OCI-LY1 (cell line): ENCODE measurements at regions not wholly inside any gene's neighbourhood (a gene's known extent, or its start where the extent isn't known, plus 50 kb on each side); places are given as distances from the start of the nearest gene placed in this dataset.

ENCODE experiments used
- H2AFZ ChIP-seq: fragments of 200-600 bp; sonication (generic), shearing (Covaris generic); 2 replicates; pipeline ENCODE4 v1.6.0; 2014; ENCODE audit warnings: antibody characterized with exemption, mild to moderate bottlenecking, low read length
- H3F3A ChIP-seq: fragments of 200-600 bp; sonication (generic), shearing (Covaris generic); 2 replicates; pipeline ENCODE4 v1.6.0; 2014; ENCODE audit warnings: mild to moderate bottlenecking, antibody characterized with exemption, low read length, moderate library complexity; ENCODE audit not compliant: insufficient read depth
- H3K27ac ChIP-seq: fragments of 200-600 bp; sonication (generic); 2 replicates; pipeline ENCODE4 v1.5.1; 2014; ENCODE audit warnings: low read length, mixed run types, mild to moderate bottlenecking, low read depth; ENCODE audit not compliant: poor library complexity, severe bottlenecking
- H3K27me3 ChIP-seq: fragments of 200-600 bp; sonication (generic); 2 replicates; pipeline ENCODE4 v1.6.0; 2014; ENCODE audit warnings: antibody characterized with exemption, mild to moderate bottlenecking, low read length, moderate library complexity; ENCODE audit not compliant: insufficient read depth
- H3K36me3 ChIP-seq: fragments of 200-600 bp; sonication (generic); 2 replicates; pipeline ENCODE4 v1.6.1; 2014; ENCODE audit warnings: mild to moderate bottlenecking, antibody characterized with exemption, low read length, moderate library complexity, mixed read lengths; ENCODE audit not compliant: insufficient read depth
- H3K4me1 ChIP-seq: fragments of 200-600 bp; sonication (generic); 2 replicates; pipeline ENCODE4 v1.5.1; 2014; ENCODE audit warnings: mild to moderate bottlenecking, low read length, moderate library complexity; ENCODE audit not compliant: insufficient read depth, severe bottlenecking
- H3K4me2 ChIP-seq: fragments of 200-600 bp; sonication (generic), shearing (Covaris generic); 2 replicates; pipeline ENCODE4 v1.6.1; 2014; ENCODE audit warnings: low read length
- H3K4me3 ChIP-seq: fragments of 200-600 bp; sonication (generic); 2 replicates; pipeline ENCODE4 v1.5.1; 2014; ENCODE audit warnings: low read length, low read depth, mild to moderate bottlenecking, mixed read lengths; ENCODE audit not compliant: poor library complexity, severe bottlenecking
- H3K79me2 ChIP-seq: fragments of 200-600 bp; shearing (Covaris generic); 2 replicates; pipeline ENCODE4 v1.6.1; 2016; ENCODE audit warnings: mixed run types, low read length, mixed read lengths; ENCODE audit not compliant: insufficient read depth
- H3K9ac ChIP-seq: fragments of 200-600 bp; sonication (generic), shearing (Covaris generic); 2 replicates; pipeline ENCODE4 v1.6.1; 2014; ENCODE audit warnings: mild to moderate bottlenecking, low read length, mixed read lengths
- H3K9me2 ChIP-seq: fragments of 200-600 bp; sonication (generic), shearing (Covaris generic); 2 replicates; pipeline ENCODE4 v1.6.1; 2014; ENCODE audit warnings: low read depth, mild to moderate bottlenecking, low read length, mixed read lengths
- H3K9me3 ChIP-seq: fragments of 200-600 bp; shearing (Covaris generic); 2 replicates; pipeline ENCODE4 v1.6.1; 2014; ENCODE audit warnings: low read length, mixed read lengths
- H4K20me1 ChIP-seq: fragments of 200-600 bp; sonication (generic), shearing (Covaris generic); 2 replicates; pipeline ENCODE4 v1.6.0; 2016; ENCODE audit warnings: mild to moderate bottlenecking, low read length; ENCODE audit not compliant: insufficient read depth
- EZH2 ChIP-seq: fragments of 200-600 bp; sonication (generic), shearing (Covaris generic); IDR thresholded peaks from 2 replicates; pipeline ENCODE4 v1.8.0; 2017; ENCODE audit warnings: borderline replicate concordance, mixed run types, mild to moderate bottlenecking, antibody characterized with exemption, low read length, moderate library complexity, mixed read lengths
- TF ChIP-seq, protein P1 (sequence below): fragments of 200-600 bp; sonication (generic), shearing (Covaris generic); IDR thresholded peaks from 2 replicates; pipeline ENCODE4 v1.5.1; 2017; ENCODE audit warnings: mild to moderate bottlenecking, antibody characterized with exemption, low read length, moderate library complexity, mixed read lengths

DNA sequence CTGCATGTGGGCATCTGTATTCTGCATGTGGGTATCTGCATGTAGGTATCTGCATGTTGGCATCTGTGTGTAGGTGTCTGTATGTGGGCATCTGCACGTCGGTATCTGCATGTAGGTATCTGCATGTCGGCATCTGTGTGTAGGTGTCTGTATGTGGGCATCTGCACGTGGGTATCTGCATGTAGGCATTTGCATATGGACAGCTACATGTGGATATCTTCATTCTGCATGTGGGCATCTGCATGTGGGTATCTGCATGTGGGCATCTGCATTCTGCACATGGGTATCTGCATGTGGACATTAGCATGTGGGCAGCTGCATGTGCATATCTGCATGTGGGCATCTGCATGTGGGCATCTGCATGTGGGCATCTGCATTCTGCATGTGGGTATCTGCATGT is 537.4 kb downstream of the RNF144A start:
- Histone ChIP-seq H3K9me3 (no peaks in the 10 kb centered on the region), H3K4me3 (no peak overlapping the region), H3K9ac (no peak overlapping the region), H3K27ac (no peak overlapping the region), H3K27me3 (no peaks in the 10 kb centered on the region), H3K4me2 (no peak overlapping the region), H3K36me3 (no peaks in the 10 kb centered on the region), H3K4me1 (no peaks in the 10 kb centered on the region), H3K9me2 (no peaks in the 10 kb centered on the region), H3F3A (no peaks in the 10 kb centered on the region), H2AFZ (no peak overlapping the region), H3K79me2 (no peaks in the 10 kb centered on the region), H4K20me1 (no peaks in the 10 kb centered on the region)
- TF ChIP-seq, protein P1, sequence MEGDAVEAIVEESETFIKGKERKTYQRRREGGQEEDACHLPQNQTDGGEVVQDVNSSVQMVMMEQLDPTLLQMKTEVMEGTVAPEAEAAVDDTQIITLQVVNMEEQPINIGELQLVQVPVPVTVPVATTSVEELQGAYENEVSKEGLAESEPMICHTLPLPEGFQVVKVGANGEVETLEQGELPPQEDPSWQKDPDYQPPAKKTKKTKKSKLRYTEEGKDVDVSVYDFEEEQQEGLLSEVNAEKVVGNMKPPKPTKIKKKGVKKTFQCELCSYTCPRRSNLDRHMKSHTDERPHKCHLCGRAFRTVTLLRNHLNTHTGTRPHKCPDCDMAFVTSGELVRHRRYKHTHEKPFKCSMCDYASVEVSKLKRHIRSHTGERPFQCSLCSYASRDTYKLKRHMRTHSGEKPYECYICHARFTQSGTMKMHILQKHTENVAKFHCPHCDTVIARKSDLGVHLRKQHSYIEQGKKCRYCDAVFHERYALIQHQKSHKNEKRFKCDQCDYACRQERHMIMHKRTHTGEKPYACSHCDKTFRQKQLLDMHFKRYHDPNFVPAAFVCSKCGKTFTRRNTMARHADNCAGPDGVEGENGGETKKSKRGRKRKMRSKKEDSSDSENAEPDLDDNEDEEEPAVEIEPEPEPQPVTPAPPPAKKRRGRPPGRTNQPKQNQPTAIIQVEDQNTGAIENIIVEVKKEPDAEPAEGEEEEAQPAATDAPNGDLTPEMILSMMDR: no peak
- TF ChIP-seq EZH2: no peak

DNA sequence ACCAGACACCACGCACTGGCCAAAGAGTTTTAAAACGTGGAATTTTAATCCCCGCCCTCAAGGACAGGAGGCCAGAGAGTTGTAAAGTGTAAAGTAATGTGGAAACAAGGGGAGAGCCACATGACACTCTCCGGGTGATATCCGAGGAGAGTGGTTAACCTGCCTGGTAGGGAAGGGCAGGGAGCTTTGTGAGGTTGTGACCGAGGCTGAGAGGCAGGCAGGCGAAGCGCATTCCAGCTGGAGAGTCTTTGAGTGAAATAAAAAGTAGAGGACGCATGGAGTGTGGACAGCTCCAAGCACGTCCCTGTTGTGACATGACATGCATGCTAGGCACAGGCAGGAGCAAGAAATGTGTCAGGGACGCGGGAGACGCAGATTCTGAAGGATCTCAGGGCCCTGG is 539.5 kb downstream of the RNF144A start:
- no peak overlapping the region for H3K4me3 ChIP-seq
- no peaks in the 10 kb centered on the region for H3F3A ChIP-seq
- H3K27ac ChIP-seq: no peak overlapping the region
- H3K27me3 ChIP-seq: no peaks in the 10 kb centered on the region
- no peak overlapping the region for H3K9ac ChIP-seq
- no peaks in the 10 kb centered on the region for H3K36me3 ChIP-seq
- no peaks in the 10 kb centered on the region for H4K20me1 ChIP-seq
- no peak overlapping the region for H2AFZ ChIP-seq
- no peaks in the 10 kb centered on the region for H3K79me2 ChIP-seq
- no peaks in the 10 kb centered on the region for H3K9me2 ChIP-seq
- no peak for TF ChIP-seq EZH2
- TF ChIP-seq, protein P1: no peak
- H3K4me2 ChIP-seq: no peak overlapping the region
- no peaks in the 10 kb centered on the region for H3K9me3 ChIP-seq
- H3K4me1 ChIP-seq: no peaks in the 10 kb centered on the region

DNA sequence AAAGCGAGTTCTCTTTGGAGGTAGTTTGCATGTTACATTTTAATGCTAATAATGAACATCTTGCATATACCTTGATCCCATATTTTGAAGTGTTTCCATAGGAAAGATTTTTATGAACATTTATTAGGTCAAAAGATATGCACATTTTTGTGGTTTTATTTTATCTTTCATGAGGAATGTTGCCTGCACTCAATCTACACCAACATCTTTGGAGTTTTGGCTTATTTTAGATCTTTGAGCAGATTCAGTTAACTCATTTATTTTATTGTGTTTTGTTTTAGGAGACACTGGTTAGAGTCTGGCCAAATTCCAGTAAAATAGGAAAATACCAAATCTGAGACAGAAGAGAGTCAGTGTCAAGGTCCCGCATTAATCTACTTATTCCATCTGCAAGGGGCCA is 540.9 kb downstream of the RNF144A start:
- Histone ChIP-seq H3K27me3 (no peaks in the 10 kb centered on the region), H3K9me2 (no peaks in the 10 kb centered on the region), H3K4me1 (no peaks in the 10 kb centered on the region), H3K9ac (no peak overlapping the region), H3K4me2 (no peak overlapping the region), H3F3A (no peaks in the 10 kb centered on the region), H3K27ac (no peak overlapping the region), H2AFZ (no peak overlapping the region), H3K79me2 (no peaks in the 10 kb centered on the region), H3K4me3 (no peak overlapping the region), H3K9me3 (no peaks in the 10 kb centered on the region), H4K20me1 (no peaks in the 10 kb centered on the region), H3K36me3 (no peaks in the 10 kb centered on the region)
- no peak for TF ChIP-seq EZH2
- TF ChIP-seq, protein P1: no peak
